ENCODE measurements at regions not wholly inside any gene's neighbourhood (a gene's known extent, or its start where the extent isn't known, plus 50 kb on each side); places are given as distances from the start of the nearest gene placed in this dataset.
"Not testable (repeated sequence)": the region's sequence is repeated elsewhere in the genome, so short reads cannot be mapped to it uniquely, and the experiment has no call there.

- DNase-seq (ENCODE audit: low read depth, low spot score): no peak
- in situ Hi-C loops (cut with HindIII; ENCODE audit: low pct_unique_long_range_greater_than_20kb, low sequenced_read_pairs): no loop called here
Measured at GRCh38 chr4:122973465-122973864, 51.1 kb upstream of the NUDT6 start.

GRCh38 chr4:122976111-122976510, 53.7 kb upstream of the NUDT6 start:
- in situ Hi-C loops (cut with HindIII; ENCODE audit: low pct_unique_long_range_greater_than_20kb, low sequenced_read_pairs): no loop called here
- no peak for DNase-seq (ENCODE audit: low read depth, low spot score)

GRCh38 chr4:122977103-122977502, 54.7 kb upstream of the NUDT6 start:
- in situ Hi-C loops (cut with HindIII; ENCODE audit: low pct_unique_long_range_greater_than_20kb, low sequenced_read_pairs): no loop called here
- no peak for DNase-seq (ENCODE audit: low read depth, low spot score)

- DNase-seq (ENCODE audit: low read depth, low spot score): no peak
- in situ Hi-C loops (cut with HindIII; ENCODE audit: low pct_unique_long_range_greater_than_20kb, low sequenced_read_pairs): no loop called here
Measured at GRCh38 chr4:122978109-122978508, 55.7 kb upstream of the NUDT6 start.

GRCh38 chr4:122978789-122979188, 56.4 kb upstream of the NUDT6 start:
- no peak for DNase-seq (ENCODE audit: low read depth, low spot score)
- in situ Hi-C loops (cut with HindIII; ENCODE audit: low pct_unique_long_range_greater_than_20kb, low sequenced_read_pairs): no loop called here

GRCh38 chr4:122980860-122981259, 58.5 kb upstream of the NUDT6 start:
- in situ Hi-C loops (cut with HindIII; ENCODE audit: low pct_unique_long_range_greater_than_20kb, low sequenced_read_pairs): no loop called here
- no peak for DNase-seq (ENCODE audit: low read depth, low spot score)

- DNase-seq (ENCODE audit: low read depth, low spot score): no peak
- in situ Hi-C loops (cut with HindIII; ENCODE audit: low pct_unique_long_range_greater_than_20kb, low sequenced_read_pairs): no loop called here
Measured at GRCh38 chr4:122988696-122989095, 66.3 kb upstream of the NUDT6 start.

- in situ Hi-C loops (cut with HindIII; ENCODE audit: low pct_unique_long_range_greater_than_20kb, low sequenced_read_pairs): no loop called here
- no peak for DNase-seq (ENCODE audit: low read depth, low spot score)
Measured at GRCh38 chr4:122990891-122991290, 68.5 kb upstream of the NUDT6 start.

- no peak for DNase-seq (ENCODE audit: low read depth, low spot score)
- in situ Hi-C loops (cut with HindIII; ENCODE audit: low pct_unique_long_range_greater_than_20kb, low sequenced_read_pairs): no loop called here
Measured at GRCh38 chr4:122992057-122992456, 69.7 kb upstream of the NUDT6 start.

GRCh38 chr4:122992641-122993040, 70.2 kb upstream of the NUDT6 start:
- DNase-seq (ENCODE audit: low read depth, low spot score): no peak
- in situ Hi-C loops (cut with HindIII; ENCODE audit: low pct_unique_long_range_greater_than_20kb, low sequenced_read_pairs): no loop called here

- in situ Hi-C loops (cut with HindIII; ENCODE audit: low pct_unique_long_range_greater_than_20kb, low sequenced_read_pairs): no loop called here
- DNase-seq (ENCODE audit: low read depth, low spot score): no peak
Measured at GRCh38 chr4:122996350-122996749, 74.0 kb upstream of the NUDT6 start.

GRCh38 chr4:122997463-122998101, 75.2 kb upstream of the NUDT6 start:
- in situ Hi-C loops (cut with HindIII; ENCODE audit: low pct_unique_long_range_greater_than_20kb, low sequenced_read_pairs): no loop called here
- no peak for DNase-seq (ENCODE audit: low read depth, low spot score)

- in situ Hi-C loops (cut with HindIII; ENCODE audit: low pct_unique_long_range_greater_than_20kb, low sequenced_read_pairs): not testable (repeated sequence)
Measured at GRCh38 chr4:123004079-123004478, 81.7 kb upstream of the NUDT6 start.

GRCh38 chr4:123005126-123005525, 82.7 kb upstream of the NUDT6 start:
- DNase-seq (ENCODE audit: low read depth, low spot score); in situ Hi-C loops (cut with HindIII; ENCODE audit: low pct_unique_long_range_greater_than_20kb, low sequenced_read_pairs): not testable (repeated sequence)

More at GRCh38 chr4:123004079-123004478, 81.7 kb upstream of the NUDT6 start:
- not testable (repeated sequence) for DNase-seq (ENCODE audit: low read depth, low spot score)

- in situ Hi-C loops (cut with HindIII; ENCODE audit: low pct_unique_long_range_greater_than_20kb, low sequenced_read_pairs): no loop called here
Measured at GRCh38 chr4:123007679-123008078, 85.3 kb upstream of the NUDT6 start.

GRCh38 chr4:123012416-123012815, 90.0 kb upstream of the NUDT6 start:
- in situ Hi-C loops (cut with HindIII; ENCODE audit: low pct_unique_long_range_greater_than_20kb, low sequenced_read_pairs); DNase-seq (ENCODE audit: low read depth, low spot score): not testable (repeated sequence)

More at GRCh38 chr4:123007679-123008078, 85.3 kb upstream of the NUDT6 start:
- DNase-seq (ENCODE audit: low read depth, low spot score): no peak

- DNase-seq (ENCODE audit: low read depth, low spot score): no peak
- in situ Hi-C loops (cut with HindIII; ENCODE audit: low pct_unique_long_range_greater_than_20kb, low sequenced_read_pairs): no loop called here
Measured at GRCh38 chr4:123014038-123014437, 91.6 kb upstream of the NUDT6 start.

GRCh38 chr4:123017078-123017477, 94.7 kb upstream of the NUDT6 start:
- no peak for DNase-seq (ENCODE audit: low read depth, low spot score)
- in situ Hi-C loops (cut with HindIII; ENCODE audit: low pct_unique_long_range_greater_than_20kb, low sequenced_read_pairs): no loop called here

GRCh38 chr4:123017636-123018395, 95.4 kb upstream of the NUDT6 start:
- in situ Hi-C loops (cut with HindIII; ENCODE audit: low pct_unique_long_range_greater_than_20kb, low sequenced_read_pairs): no loop called here
- peak; percentile 32 for DNase-seq (ENCODE audit: low read depth, low spot score)
